Endometrium (tissue), 2 donors: ENCODE measurements at regions not wholly inside any gene's neighbourhood (a gene's known extent, or its start where the extent isn't known, plus 50 kb on each side); places are given as distances from the start of the nearest gene placed in this dataset.

ENCODE experiments used
- FAIRE-seq: peaks from 2 replicates; lab custom pipeline; 2012; peaks lifted over from hg19 to GRCh38; lab: Jason Lieb, UNC
- donor health status: control.
- donor health status: control.

GRCh38 chr12:103181366-103182152, 224.1 kb downstream of the ASCL1 start:
- no peak for FAIRE-seq

GRCh38 chr12:103182299-103182698, 224.8 kb downstream of the ASCL1 start:
- FAIRE-seq, result no peak

DNA sequence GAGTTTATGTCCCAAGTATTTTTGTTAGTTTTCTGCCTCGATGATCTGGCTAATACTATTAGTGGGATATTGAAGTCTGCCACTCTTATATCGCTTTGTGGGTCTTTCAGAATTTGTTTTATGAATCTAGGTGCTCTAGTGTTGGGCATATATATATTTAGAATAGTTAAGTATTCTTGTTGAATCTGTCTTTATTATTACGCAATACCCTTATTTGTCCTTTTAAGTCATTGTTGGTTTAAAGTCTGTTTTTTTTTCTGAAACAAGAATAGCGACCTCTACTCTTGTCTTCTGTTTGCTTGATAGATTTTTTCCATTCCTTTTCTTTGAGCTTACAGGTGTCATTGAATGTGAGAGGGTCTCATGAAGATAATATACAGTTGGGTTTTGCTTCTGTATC, 239.0 kb downstream of the ASCL1 start:
- FAIRE-seq, result no peak

- no peak for FAIRE-seq
Observed at GRCh38 chr12:103197725-103198388, 240.4 kb downstream of the ASCL1 start.

GRCh38 chr12:103198499-103198898, 241.0 kb downstream of the ASCL1 start:
- FAIRE-seq, result no peak

GRCh38 chr12:103205906-103206305, 248.4 kb downstream of the ASCL1 start:
- no peak for FAIRE-seq

- FAIRE-seq, result no peak
Observed at GRCh38 chr12:103207936-103208335, 250.5 kb downstream of the ASCL1 start.

DNA sequence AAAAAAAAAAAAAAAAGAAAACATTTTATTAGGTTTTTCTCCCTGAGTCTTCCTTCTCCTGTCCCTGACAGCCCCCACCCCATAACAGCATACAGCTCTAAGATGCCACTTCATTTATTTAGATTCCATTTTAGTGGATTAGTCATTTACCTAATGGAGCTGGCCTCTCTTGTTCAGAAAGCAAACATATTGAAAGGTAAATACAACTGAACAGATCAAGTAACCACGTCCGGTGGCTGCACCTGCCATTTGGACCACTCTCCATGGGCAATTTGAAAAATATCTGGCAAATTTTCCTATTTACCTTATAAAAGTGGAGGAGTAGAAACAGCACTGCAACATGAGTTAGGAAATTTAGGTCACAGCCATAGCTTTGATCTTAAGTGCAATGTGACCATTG, 254.6 kb downstream of the C12orf42 start:
- no peak for FAIRE-seq

- FAIRE-seq, result no peak
Observed at GRCh38 chr12:103244596-103244995, 251.2 kb downstream of the C12orf42 start.

- no peak for FAIRE-seq
Observed at GRCh38 chr12:103247531-103247930, 248.2 kb downstream of the C12orf42 start.

DNA sequence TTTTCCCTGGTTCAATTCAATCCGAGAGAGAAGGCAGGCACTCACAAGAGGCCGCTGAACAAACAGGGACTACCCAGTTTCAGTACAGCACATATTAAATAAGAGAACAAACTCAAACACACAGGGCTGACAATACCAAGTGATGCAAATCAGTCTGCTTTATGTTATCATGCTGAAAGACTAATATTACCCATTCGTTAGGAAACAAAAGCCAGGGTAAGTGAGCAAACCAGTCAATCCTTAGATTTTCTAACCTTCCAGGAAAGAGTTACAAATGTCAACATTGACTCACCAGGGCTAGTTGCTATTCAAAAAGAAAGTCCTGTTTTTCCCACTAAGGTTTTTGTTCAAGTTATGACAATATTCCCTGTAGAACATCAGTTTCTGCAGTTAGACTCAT, 246.2 kb downstream of the C12orf42 start:
- no peak for FAIRE-seq

DNA sequence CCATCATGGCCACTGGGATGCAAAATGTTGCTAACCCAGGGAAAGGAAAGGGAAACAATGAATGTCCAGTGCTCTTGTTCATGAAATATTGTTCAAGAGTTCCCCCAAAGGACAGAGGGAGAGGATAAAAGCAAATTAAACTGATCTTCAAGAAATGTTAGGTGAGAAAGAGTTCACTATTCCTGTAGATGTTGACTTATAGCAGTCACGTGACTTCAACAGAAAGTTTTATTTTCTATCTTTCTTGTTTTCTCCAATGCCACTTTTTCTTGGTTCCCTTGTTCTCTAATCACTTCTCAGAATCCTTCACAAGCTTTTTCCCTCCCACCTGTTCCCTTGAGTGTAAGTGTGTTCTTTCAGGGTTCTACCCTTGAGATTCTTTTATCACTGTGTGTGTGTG, 245.3 kb downstream of the C12orf42 start:
- FAIRE-seq, result no peak
